Neutrophil (primary cell): ENCODE measurements at regions not wholly inside any gene's neighbourhood (a gene's known extent, or its start where the extent isn't known, plus 50 kb on each side); places are given as distances from the start of the nearest gene placed in this dataset.
"Not testable (repeated sequence)": the region's sequence is repeated elsewhere in the genome, so short reads cannot be mapped to it uniquely, and the experiment has no call there.

Experiments used
- H3K27ac ChIP-seq: fragments of 200-600 bp; sonication (generic); 2 replicates; pipeline ENCODE4 v1.5.1; 2016; ENCODE audit warnings: mild to moderate bottlenecking, moderate library complexity
- H3K27me3 ChIP-seq: fragments of 200-600 bp; sonication (generic); 2 replicates; pipeline ENCODE4 v1.6.0; 2016; ENCODE audit warnings: mild to moderate bottlenecking
- H3K36me3 ChIP-seq: fragments of 200-600 bp; sonication (generic); 2 replicates; pipeline ENCODE4 v1.5.1; 2017
- H3K4me1 ChIP-seq, 2 experiments: fragments of 200-600 bp in 1 of 2; sonication (generic) in 1 of 2; 1 replicate in 1 of 2; 2 replicates in 1 of 2; pipeline versions ENCODE4 v1.5.1 to v1.6.1; 2013 to 2016; ENCODE audit warnings: low read depth in 1 of 2, low read length in 1 of 2, mild to moderate bottlenecking in 1 of 2, moderate library complexity in 1 of 2; ENCODE audit not compliant: control insufficient read depth in 1 of 2, insufficient read depth in 1 of 2
- H3K4me3 ChIP-seq, 2 experiments: fragments of 200-600 bp in 1 of 2; sonication (generic) in 1 of 2; 1 replicate in 1 of 2; 2 replicates in 1 of 2; pipeline ENCODE4 v1.5.1; 2013 to 2016; ENCODE audit warnings: low read depth in 1 of 2, low read length in 1 of 2, mild to moderate bottlenecking in 1 of 2, moderate library complexity in 1 of 2
- H3K9me3 ChIP-seq: fragments of 200-600 bp; sonication (generic); 2 replicates; pipeline ENCODE4 v1.5.1; 2016
- TF ChIP-seq, protein P1 (sequence below): fragments of 200-600 bp; sonication (generic); IDR thresholded peaks from 2 replicates; pipeline ENCODE4 v1.5.1; 2016; ENCODE audit warnings: antibody characterized with exemption

DNA sequence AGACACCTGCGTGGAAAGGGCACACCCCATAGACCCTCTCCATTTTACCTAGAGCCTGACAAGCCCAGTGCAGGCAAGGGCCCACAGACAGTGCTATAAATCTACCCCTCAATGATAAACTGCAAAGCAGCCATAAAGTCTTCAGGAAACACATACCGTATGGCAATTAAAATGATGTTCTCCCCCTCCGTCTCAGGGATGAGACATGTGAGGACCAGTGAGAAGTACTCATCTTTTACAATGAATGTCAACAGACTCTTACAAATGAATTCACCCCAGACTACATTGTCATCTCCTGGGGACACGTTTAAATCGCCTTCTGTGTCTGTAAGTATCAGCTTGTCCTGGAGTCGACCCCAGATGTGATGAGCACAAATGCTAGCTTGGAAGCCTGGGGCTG is 362.7 kb downstream of the ADGRD1 start:
- Histone ChIP-seq H3K9me3 (no peaks in the 10 kb centered on the region), H3K27ac (no peak overlapping the region), H3K27me3 (peaks cover 16% of the 10 kb centered on the region), H3K36me3 (no peaks in the 10 kb centered on the region), H3K4me3 (no peak overlapping the region), H3K4me1 (no peaks in the 10 kb centered on the region)
- TF ChIP-seq, protein P1, sequence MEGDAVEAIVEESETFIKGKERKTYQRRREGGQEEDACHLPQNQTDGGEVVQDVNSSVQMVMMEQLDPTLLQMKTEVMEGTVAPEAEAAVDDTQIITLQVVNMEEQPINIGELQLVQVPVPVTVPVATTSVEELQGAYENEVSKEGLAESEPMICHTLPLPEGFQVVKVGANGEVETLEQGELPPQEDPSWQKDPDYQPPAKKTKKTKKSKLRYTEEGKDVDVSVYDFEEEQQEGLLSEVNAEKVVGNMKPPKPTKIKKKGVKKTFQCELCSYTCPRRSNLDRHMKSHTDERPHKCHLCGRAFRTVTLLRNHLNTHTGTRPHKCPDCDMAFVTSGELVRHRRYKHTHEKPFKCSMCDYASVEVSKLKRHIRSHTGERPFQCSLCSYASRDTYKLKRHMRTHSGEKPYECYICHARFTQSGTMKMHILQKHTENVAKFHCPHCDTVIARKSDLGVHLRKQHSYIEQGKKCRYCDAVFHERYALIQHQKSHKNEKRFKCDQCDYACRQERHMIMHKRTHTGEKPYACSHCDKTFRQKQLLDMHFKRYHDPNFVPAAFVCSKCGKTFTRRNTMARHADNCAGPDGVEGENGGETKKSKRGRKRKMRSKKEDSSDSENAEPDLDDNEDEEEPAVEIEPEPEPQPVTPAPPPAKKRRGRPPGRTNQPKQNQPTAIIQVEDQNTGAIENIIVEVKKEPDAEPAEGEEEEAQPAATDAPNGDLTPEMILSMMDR, result no peak

DNA sequence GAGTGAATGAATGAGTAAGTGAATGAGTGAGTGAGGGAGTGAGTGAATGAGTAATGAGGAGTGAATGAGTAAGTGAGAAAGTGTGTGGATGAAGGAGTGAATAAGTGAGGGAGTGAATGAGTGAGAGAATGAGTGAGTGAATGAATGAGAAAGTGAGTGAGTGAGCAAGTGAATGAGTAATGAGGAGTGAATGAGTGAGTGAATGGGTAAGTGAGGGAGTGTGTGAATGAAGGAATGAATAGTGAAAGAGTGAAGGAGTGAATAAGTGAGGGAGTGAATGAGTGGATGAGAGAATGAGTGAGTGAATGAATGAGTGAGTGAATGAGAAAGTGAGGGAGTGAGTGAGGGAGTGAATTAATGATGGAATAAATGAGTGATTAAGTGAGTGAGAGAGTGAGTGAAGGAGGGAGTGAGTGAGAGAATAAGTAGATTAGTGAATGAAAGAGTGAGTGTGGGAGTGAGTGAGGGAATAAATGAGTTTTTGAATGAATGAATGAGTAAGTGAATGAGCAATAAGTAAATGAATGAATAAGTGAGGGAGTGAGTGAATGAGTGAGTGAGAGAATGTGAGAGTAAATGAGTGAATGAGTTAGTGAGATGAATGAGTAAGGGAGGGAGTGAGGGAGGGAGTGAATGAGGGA is 364.5 kb downstream of the ADGRD1 start:
- TF ChIP-seq, protein P1, result no peak
- Histone ChIP-seq H3K27ac (no peak overlapping the region), H3K27me3 (peaks cover under 1% of the 10 kb centered on the region), H3K4me3 (no peak overlapping the region), H3K36me3 (no peaks in the 10 kb centered on the region), H3K4me1 (no peaks in the 10 kb centered on the region), H3K9me3 (no peaks in the 10 kb centered on the region)

DNA sequence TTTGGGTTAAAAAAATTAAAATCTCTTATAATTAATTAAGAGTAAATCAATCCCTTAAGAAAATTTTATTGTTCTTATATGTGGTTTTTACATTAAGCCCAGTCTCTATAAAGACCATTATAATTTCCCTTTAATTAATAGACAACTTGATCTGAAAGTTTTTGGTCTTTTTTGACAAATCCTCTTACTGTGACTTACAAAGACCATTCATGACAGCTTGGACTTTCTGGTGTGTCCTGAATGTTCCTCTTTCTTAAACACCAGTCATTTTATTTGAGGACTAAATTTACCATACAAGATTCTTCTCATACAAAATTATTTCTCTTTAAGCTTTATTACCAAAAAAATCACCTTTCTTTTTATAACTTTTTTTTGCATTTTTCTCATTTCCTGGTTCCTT is 368.3 kb downstream of the ADGRD1 start:
- Histone ChIP-seq H3K27ac (no peak overlapping the region), H3K4me1 (no peaks in the 10 kb centered on the region), H3K27me3 (no peaks in the 10 kb centered on the region), H3K9me3 (no peaks in the 10 kb centered on the region), H3K36me3 (no peaks in the 10 kb centered on the region), H3K4me3 (no peak overlapping the region)
- TF ChIP-seq, protein P1, result no peak

DNA sequence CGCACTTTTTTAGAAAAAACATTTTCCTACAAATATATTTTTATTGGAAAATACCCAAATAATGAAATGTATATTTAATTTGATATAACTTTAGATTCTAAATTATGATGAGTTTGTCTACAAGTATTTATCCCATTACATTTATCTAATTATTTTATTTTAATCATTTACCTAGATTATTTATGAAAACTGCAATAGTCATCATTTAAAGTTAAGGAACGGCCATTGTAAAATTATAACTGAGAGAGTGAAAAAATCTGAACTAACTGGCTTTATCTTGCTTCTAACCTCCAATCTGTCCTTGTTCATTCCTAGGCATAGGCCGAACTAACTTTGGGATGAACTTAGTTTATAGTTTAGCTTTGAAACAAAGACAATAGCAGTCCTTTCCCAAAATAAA is 368.8 kb downstream of the ADGRD1 start:
- not testable (repeated sequence) for H3K9me3 ChIP-seq, H3K27ac ChIP-seq, H3K27me3 ChIP-seq, H3K36me3 ChIP-seq, H3K4me1 ChIP-seq, H3K4me3 ChIP-seq

DNA sequence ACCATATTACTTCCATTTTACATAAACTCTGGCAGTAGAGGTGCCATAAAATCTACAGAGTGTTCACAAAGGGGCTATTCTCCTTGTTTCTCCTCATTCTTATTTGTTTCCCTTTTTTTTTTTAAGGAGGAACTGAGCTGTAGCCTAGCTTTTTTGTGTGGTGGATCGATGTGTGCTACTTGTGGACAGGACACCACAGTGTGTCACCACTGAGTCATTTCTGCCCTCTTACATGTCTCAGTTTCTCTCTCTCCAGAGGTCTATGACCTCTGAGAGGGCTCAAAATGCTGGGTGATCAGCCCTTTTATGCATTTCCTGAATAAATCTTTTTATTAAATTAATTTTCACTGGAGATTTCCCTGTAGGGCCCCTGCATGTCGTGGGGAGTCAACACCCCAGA is 370.2 kb downstream of the ADGRD1 start:
- Histone ChIP-seq H3K4me1 (no peaks in the 10 kb centered on the region), H3K27me3 (no peaks in the 10 kb centered on the region), H3K4me3 (no peak overlapping the region), H3K36me3 (no peaks in the 10 kb centered on the region), H3K27ac (no peak overlapping the region), H3K9me3 (no peaks in the 10 kb centered on the region)
- TF ChIP-seq, protein P1, result no peak

DNA sequence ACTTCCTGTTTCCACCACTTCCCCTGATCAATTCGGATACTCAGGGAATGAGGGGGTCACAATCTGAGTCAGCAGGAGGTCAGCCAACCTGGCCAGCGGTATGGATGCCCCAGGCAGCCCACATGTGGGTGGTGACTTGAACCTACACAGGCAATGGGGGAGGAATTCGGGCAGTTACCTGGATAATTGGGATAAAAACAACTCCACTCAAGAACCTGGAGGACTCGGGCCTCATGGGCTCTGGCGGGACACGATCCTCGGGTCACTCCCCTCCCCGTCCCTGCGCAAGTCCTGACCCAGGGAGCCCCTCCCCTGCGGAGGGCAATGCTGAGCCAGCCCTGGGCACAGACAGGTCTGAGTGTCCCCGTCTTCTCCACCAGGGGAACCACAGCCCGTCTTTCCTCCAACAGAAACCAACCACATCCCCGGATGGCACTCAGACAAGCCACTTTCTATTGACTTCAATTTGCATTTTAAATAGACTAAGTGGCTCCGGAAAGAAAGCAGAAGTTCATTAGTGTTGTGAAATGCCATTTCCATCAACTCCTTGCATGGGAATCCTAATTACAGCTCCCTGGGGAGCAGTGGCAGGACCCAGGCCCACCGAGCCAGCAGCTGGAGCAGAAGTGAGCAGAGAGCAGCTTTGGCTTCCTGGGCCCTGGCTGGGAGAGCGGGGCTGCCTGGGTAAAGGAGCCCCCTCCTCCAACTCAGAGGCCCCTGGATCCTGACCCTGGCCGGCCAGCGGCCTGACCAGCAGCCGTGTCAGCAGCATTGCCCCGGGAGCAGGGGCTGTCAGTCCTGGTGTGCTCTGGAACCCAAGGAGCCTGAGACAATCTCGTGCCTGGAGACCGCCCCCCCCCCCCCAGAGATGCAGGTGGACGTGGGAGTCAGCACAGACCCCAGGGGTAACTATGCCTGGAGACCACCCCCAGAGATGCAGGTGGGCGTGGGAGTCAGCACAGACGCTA is 374.1 kb downstream of the ADGRD1 start:
- no peaks in the 10 kb centered on the region for H3K27me3 ChIP-seq
- H3K4me3 ChIP-seq, result no peak overlapping the region

DNA sequence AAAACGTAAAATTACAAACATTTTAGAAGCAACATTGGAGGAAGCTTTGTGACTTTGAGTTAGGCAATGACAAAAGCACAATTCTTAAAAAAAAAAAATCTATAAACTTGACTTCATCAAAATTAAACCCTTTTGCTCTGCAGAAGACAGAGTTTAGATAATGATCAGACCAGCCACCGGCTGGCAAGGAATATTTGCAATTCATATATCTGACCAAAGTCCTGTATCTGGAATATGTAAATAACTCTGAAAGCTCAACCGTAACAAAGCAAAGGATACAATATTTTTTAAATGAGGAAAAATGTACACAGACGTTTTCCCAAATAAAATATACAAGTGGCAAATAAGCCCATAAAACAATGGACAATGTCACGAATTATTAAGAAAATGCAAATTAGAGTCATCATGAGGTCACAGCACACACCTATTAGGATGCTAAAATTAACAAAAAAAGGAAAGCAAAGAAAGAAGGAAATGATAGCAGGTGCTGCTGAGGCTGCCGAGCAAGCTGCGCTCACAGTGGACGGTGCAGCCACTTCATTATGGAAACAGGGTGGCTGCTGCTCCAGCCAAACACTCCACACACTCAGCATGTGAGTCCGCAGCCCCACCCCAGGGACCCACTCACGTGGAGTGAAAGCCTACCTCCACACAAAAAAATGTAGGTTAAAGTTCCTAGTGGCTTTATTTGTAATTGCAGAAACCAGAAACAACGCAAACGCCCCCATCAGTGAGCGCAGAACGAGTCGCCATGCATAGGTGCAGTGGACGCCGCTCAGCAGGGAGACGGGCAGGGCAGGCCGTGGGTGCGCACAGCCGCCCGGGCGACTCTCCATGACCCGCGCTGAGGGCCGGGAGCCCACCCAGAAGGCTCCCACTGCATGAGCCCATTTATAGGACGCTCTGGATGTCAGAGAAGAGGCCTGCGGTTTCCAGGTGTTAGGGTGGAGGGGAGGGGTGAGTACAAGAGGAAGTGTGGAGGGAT is 375.4 kb downstream of the ADGRD1 start:
- not testable (repeated sequence) for H3K27ac ChIP-seq, H3K27me3 ChIP-seq, H3K4me3 ChIP-seq, H3K36me3 ChIP-seq, H3K4me1 ChIP-seq, H3K9me3 ChIP-seq

More for the DNA sequence above, 374.1 kb downstream of the ADGRD1 start:
- TF ChIP-seq, protein P1, result no peak
- Histone ChIP-seq H3K9me3 (no peaks in the 10 kb centered on the region), H3K27ac (no peak overlapping the region), H3K4me1 (no peaks in the 10 kb centered on the region), H3K36me3 (no peaks in the 10 kb centered on the region)
